Glomerular visceral epithelial cell (primary cell): ENCODE measurements at regions not wholly inside any gene's neighbourhood (a gene's known extent, or its start where the extent isn't known, plus 50 kb on each side); places are given as distances from the start of the nearest gene placed in this dataset.
A peak's percentile ranks its signal among the peaks of the same experiment; 100 is the strongest.
"Not testable (repeated sequence)": the region's sequence is repeated elsewhere in the genome, so short reads cannot be mapped to it uniquely, and the experiment has no call there.

Experiments used
- DNase-seq: peaks from one replicate; pipeline ENCODE4 v3.0.0-alpha.2; 2016; ENCODE audit errors: extremely low spot score

DNA sequence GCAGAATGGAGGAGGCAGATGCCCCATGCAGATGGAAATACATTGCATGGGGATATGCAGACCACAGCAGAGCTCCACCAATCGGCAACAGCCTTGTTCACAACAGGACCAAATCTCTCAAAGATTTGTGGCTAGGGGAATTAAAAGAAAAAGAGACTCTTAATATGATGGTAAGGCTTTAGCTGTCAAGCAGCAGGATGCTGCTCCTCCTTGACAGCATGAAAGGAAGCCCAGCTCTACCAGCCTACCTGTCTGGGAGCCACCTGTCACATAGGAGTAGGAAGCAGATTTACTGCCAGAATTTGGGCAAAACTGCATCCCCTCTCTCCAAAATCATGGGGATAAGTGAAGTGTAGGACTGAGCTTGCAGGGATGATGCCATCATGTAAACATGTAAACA, 769.6 kb upstream of the ARPP21 start:
- no peak for DNase-seq

- no peak for DNase-seq
These were observed 766.9 kb upstream of the ARPP21 start for GRCh38 chr3:34872406-34872805.

GRCh38 chr3:34876997-34877396, 762.3 kb upstream of the ARPP21 start:
- DNase-seq, result no peak

GRCh38 chr3:34878488-34878887, 760.8 kb upstream of the ARPP21 start:
- no peak for DNase-seq

GRCh38 chr3:34881026-34881425, 758.3 kb upstream of the ARPP21 start:
- no peak for DNase-seq

GRCh38 chr3:34882764-34883163, 756.6 kb upstream of the ARPP21 start:
- DNase-seq, result peak; percentile 13

- DNase-seq, result no peak
These were observed 755.3 kb upstream of the ARPP21 start for GRCh38 chr3:34884007-34884406.

- DNase-seq, result no peak
These were observed 752.9 kb upstream of the ARPP21 start for GRCh38 chr3:34886443-34886842.

DNA sequence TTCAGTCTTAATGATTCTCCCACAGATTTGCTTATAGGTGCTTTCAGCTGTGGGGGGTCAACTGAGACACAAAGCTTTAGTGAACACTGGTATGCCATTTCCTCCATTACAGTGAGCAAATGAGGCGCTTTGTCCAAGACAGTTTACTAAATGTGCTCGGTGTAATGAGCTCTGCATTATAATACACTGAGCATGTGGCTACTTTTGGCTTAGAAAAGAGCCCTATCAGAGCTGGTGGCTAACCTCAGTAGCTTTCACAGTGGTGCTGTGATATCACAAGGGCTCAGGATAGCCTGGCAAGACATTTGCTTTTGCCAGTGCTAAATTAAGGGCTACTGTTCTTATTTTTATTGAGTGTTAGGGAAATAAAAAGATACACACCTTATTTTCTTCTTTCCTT, 749.7 kb upstream of the ARPP21 start:
- no peak for DNase-seq

GRCh38 chr3:34890247-34890646, 749.1 kb upstream of the ARPP21 start:
- DNase-seq, result no peak

- DNase-seq, result no peak
These were observed 747.4 kb upstream of the ARPP21 start for GRCh38 chr3:34891941-34892340.

DNA sequence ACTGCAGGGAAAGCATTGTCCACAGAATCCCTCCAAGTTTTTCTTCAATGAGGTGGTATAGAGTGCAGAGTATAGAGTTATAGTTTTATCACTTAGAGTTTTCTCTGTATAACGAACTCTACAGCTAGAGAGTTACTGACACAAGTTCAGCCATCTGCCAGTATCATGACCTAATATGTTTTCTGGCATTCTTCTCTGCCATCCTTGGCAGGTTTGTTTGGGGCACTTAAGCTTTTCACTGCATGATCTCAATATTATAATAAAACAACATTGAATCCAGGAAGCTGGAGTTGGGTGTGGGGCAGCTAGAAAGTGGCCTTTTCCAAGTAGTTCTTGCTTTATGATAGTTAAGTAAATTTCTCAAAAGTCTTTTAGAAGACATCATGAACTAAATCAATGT, 743.5 kb upstream of the ARPP21 start:
- DNase-seq, result no peak

DNA sequence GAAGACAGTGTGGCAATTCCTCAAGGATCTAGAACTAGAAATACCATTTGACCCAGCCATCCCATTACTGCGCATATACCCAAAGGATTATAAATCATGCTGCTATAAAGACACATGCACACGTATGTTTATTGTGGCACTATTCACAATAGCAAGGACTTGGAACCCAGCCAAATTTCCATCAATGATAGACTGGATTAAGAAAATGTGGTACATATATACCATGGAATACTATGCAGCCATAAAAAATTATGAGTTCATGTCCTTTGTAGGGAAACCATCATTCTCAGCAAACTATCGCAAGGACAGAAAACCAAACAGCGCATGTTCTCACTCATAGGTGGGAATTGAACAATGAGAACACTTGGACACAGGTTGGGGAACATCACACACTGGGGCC, 729.6 kb upstream of the ARPP21 start:
- DNase-seq, result not testable (repeated sequence)

DNA sequence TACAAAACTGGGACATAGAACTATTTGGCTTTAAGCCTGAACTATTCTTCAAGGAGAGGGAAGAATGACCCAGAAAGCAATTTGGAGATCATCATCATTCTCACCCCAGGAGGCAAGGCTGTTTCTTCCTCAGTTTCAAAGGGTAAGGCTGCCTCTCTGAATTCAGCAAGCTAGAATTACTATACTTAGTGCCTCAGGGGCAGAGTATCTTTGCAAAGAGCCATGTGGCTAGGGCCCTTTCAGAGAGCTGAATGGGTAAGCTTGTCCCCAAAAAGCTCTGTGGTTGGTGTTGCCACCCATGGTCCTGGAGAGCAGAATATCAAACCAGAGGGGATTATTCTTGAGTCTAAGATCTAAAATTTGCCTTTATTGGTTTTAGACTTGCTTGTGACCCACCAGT, 720.3 kb upstream of the ARPP21 start:
- DNase-seq, result no peak

DNA sequence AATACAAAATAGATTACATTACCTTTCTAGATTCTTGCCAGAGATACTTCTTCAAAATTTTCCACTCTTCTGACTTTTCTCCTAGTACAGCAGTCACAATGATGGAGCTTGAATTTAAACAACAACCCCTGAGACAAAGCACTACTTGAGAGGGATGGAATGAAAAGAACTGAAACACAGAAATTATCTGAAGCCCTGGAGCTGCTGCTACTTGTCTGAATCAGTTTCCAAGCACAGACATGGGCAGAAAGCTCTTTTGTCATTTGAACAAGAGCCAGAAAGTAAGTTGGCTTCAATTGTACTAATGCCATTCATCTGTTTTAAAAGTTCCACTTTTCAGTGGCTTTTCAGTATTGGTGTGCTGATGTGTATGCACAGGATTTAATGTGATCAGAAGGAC, 718.5 kb upstream of the ARPP21 start:
- no peak for DNase-seq

DNA sequence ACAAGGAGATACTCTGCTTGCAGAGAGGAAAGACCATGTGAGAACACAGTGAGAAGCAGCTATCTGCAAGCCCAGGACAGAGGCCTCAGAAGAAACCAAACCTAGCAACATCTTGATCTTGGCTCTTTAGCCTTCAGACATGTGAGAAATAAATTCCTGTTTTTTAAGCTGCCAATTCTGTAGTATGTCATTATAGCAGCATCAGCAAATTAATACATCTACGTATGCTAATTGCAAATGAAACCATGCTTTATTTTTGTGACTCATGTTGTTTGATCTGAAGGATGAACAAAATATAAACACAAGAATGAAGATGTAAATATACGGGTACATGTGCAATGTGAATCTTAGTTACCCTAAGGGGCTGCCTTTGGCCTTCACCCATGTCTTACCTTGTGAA, 714.4 kb upstream of the ARPP21 start:
- no peak for DNase-seq

DNA sequence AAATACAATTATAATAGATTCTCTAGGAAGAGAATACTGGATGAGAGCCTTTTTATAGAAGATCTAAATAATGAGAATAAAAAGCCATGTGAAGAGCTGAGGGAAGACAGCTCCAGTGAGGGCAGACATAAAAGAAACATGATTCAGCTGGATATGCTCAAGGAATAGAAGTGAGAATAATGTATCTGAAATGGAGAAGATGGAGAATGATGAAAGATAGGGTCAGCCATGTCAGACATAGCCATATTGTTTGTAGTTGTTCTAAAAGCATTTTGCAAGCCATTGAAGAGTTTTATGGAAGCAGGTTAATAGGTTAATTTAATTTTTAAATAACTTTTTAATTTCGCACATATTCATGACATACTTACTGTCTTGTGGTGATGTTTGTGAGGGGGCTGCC, 713.5 kb upstream of the ARPP21 start:
- no peak for DNase-seq

- peak; percentile 9 for DNase-seq
These were observed 710.3 kb upstream of the ARPP21 start for GRCh38 chr3:34929036-34929435.

DNA sequence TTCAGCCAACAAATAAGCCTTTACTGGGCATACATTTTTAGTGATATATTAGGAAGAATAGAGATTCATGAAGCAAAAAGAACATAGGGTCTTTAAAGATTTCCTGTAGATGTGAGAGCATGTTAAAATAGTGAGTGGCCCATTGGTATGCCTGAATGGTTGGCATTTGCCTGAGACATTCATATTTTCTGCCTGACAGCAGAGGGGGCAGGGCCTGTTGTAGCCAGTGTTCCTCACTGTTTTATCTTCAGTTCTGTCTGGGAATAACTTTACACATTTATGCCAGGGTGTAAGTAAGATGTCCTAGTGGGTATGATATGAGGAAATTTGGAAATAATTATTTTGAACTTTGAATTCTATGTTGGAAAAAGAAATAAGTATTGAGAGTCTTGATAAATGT, 704.7 kb upstream of the ARPP21 start:
- peak; percentile 28 for DNase-seq

- DNase-seq, result no peak
These were observed 700.5 kb upstream of the ARPP21 start for GRCh38 chr3:34938784-34939183.

DNA sequence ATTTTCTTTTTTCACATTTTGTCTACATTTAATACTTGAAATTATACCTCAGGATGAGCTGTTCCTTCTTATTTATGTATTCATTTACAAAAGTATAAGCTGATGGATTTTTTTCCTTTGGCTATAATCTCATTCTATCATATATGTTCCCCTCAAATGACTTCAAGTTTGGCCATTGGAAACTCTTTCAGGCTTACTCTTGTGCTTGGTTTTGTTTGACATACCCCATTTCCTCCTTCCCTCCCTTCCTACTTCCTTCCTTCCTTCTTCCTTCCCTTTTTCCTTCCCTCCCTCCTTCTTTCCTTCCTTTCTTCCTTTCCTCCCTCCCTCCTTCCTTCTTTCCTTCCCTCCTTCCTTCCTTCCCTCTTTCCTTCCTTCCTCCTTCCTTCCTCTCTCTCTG, 697.1 kb upstream of the ARPP21 start:
- DNase-seq, result no peak

DNA sequence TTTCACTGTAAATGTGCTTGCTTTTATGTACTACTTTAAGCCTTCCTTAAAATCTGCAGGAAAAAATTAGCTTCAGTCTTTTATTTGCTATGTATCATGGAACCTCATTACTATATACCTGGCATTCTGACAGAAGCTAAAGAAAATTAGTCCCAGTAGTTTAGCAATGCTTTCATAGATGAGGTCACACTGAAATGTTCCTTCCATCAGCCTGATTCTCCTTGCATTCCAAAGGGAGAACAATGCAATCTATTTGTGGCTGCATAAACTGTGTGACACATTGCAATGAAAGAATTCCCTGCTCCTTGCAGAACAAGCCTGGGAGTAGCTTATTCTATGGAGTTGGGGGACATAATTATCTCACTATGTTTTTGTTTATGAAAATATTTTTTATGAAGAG, 691.5 kb upstream of the ARPP21 start:
- DNase-seq, result peak; percentile 69

GRCh38 chr3:34948517-34948916, 690.8 kb upstream of the ARPP21 start:
- no peak for DNase-seq

- no peak for DNase-seq
These were observed 683.6 kb upstream of the ARPP21 start for GRCh38 chr3:34955680-34956079.

- DNase-seq, result no peak
These were observed 682.8 kb upstream of the ARPP21 start for GRCh38 chr3:34956511-34956910.
